C1 segment of cervical spinal cord (tissue), 14 donors: ENCODE measurements at regions not wholly inside any gene's neighbourhood (a gene's known extent, or its start where the extent isn't known, plus 50 kb on each side); places are given as distances from the start of the nearest gene placed in this dataset.

ENCODE experiments used
- DNase-seq, 14 donors: peaks; one replicate each; lab custom pipeline; 2025; lab: John Stamatoyannopoulos, UW

DNA sequence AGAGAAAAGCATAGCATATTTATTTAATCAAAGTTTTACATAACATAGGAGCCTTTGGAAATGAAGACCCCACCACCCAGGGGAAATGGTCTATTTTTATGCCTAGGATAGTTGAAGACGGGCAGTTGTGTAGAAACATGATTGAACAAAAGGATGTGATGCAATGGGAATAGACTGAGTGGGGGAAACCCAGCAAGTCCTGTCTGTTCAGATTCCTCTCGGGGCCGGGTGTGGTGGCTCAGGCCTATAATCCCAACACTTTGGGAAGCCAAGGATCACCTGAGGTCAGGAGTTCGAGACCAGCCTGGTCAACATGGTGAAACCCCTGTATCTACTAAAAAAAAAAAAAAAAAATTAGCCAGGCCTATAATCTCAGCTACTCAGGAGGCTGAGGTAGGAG lies 298.3 kb downstream of the MATN1 start:
- no peak for DNase-seq

DNA sequence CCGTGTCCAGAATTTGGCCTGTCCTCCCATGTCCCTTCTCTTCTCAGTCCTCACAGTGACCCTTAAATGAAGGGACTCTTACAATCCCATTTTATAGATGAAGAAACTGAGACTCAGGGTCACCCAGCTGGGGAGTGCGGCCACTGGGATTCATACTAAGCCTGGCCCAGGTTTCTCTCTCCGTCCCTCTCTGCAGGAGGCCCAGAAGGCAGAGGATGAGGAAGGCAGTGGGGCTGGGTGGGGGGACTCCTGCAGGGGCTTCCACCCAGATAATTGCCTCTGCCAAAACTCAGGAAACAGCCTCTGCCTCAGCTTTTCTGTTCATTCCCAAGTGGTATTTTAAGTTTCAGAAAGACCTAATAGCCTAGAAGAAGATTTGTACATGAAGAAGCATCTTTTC lies 299.8 kb downstream of the MATN1 start:
- DNase-seq: no peak

DNA sequence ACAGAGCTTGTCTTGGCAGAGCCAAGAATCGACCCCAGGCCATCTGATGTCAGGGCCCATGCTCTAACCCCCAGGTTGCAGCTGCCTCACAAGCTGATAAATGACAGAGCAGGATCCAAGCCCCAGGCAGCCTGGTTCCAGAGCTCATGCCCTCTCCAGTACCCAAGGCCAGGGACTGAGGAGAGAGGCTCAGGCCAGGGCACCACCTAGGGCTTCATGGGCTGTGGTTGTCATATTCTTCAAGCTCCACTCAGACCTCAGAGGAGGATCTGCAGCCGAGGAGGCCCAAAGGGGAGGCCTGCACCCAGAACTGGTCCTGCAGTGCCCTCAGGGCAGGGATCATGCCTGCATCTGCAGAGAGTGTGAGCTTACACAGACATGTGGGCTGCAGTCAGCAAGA lies 301.1 kb downstream of the MATN1 start:
- DNase-seq: no peak

DNA sequence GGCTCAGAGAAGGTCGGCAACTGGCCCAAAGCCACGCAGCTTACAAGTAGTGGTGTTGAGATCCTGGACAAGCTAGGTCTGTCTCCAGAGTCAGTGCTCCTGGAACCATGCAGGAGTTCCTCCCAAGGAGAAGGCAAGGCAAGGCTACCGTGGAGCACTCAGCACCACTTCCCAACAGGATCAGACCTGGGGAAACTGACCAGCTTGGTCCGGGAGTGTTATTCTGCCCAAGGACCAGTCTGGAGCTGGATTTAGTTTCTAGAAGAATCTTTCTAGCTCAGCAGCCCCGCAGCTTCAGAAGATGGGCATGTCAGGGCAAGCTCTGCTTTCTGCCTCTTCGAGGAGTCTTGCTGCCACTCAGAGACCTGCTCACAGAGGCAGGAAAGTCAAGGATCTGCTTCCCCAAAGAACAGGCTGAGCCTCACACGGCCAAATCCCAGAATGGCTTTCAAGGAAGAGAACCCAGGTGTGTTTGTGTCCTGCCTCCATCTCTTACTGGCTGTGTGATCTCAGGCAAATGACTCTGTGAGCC lies 302.8 kb downstream of the MATN1 start:
- DNase-seq: no peak

DNA sequence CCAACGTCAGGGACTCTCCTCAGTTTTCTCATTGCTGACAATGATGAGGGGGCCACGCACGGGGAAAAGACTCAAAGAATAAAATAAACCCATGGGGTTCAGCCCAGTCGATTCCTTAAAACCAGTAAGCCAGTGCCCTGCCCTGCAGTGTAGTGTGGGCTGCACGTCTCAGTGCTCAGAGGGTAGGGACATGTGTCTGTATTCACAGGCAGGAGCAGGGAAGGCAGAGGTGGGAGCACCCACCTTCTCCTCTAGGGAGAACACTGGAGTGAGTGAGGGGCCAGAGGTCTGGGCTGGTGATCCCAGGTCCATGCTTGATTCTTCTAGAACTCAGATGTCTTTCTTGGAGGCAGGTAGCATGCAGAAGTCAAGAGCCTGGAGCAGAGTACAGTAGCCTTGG lies 303.6 kb downstream of the MATN1 start:
- DNase-seq: no peak

DNA sequence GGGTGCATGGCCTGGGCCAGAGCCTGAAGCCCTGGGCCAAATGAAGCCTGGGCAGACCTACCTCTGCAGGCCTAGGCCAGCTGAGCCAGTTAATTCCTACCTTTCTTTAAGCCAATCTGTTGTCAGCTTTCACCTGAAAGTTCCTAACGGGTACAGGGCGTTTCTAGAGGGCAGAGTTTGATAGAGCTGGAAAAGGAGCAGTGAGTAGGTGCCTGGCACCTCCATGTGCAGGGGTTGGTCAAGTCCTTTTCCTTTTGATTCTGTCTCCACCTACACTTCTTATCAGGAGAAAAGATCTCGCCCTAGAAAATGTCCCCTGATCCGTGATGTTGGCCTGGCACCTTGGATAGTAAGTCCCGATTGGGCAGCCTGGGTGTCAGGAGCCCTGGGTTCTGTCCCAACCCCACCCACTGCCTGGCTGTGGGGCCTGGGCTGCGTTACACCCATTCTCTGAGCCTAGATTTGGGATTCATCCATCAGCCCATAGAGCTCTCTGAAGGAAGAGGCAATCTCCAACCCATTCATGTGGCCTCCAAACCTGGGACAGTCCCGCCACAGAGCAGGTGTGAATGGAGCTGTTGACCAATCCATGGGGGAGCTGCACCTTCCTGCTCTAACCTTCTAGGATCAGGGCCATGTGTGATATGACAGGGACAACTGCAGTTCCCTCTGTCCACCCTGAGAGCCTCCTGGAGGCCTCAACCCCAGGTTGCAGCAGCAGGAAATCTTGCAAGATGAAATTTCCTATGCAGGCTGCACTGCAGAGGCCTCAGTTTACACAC lies 304.3 kb downstream of the MATN1 start:
- DNase-seq: no peak

DNA sequence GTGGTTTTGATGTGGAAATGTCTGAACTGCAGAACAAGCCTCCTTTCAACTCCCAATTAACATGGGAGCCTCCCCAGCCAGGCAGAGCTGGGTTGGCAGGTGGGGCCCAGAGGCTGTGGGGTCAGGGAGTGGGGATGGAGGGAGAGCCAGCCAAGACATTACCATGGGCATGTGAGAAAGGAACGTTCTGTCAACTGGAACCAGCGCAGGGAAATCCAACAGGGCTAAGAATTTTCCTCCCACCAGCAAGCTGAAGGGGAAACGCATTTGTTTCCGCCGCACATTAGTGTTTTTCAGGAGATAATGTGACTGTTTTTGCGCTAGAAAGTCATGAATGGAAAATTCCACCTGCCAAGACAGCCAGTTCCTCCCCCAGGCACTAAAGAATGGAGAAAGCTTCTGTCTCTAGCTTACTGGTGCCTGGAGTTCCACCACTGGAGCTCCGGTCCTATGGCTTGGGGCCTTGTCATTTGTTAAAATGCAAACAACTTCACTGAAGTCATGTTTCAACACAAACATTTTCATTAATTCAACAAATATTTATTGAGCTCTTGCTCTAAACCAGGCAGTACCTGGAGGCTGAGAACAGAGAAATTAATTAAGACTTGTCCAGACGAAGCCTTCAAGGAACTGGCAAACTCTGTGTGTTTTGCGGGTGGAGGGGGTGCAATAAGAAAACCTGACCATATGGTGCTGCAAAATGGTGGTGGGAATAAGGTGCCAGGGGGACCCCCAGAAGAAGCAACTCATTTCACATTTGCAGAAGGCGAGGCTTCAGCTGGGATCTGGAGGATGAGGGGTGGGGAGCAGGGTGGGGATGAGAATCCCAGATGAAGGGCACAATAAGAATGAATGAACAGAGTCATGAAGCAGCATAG lies 305.1 kb downstream of the MATN1 start:
- no peak for DNase-seq

DNA sequence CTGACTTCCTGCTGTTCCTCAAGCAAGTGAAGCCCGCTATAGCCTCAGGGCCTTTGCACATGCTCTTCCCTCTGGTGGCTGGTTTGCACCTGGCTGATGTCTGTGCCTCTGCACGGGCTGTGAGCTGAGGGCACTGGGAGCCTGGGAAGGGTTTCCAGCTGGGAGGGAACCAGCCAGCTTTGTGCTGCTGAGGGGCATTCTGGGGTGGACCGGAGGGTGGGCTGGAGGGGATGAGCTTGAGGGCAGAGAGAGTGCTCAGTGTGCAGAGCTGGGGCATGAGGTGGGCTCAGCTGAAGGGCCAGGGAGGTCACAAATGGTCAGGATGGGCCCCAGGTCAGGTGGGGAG lies 305.7 kb downstream of the MATN1 start:
- no peak for DNase-seq

DNA sequence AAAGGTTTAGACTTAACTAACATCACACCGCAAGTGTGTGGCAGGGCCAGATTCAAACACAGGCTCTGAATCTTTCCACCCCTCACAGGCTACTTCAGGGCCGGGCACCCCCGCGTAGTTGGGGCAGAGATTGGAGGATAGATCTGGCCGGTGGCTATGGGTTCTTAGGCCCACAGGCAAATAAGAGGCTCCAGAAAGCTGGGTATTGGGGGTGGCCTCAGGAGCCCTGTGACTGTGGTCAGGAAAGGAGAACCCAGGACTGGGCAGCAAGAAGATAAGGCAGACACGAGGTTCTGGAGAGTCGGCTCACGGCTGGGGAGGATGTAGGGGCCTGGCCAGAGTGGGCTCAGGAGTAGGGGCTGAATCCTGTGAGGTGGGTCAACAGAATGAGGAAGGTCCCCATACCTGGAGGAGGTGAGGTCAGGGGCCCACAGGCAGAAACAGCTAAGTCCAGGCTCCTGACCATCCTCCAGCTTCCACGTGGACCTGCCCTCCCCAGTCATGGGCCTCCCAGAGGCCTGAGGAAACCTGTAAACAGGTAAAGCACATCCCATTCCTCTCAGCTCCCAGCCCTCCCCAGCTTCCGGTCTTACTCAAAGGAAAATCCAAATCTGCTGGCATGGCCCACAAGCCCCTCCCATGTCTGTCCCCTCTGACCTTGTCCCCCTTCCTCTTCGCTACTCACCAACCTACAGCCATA lies 306.2 kb downstream of the MATN1 start:
- no peak for DNase-seq

DNA sequence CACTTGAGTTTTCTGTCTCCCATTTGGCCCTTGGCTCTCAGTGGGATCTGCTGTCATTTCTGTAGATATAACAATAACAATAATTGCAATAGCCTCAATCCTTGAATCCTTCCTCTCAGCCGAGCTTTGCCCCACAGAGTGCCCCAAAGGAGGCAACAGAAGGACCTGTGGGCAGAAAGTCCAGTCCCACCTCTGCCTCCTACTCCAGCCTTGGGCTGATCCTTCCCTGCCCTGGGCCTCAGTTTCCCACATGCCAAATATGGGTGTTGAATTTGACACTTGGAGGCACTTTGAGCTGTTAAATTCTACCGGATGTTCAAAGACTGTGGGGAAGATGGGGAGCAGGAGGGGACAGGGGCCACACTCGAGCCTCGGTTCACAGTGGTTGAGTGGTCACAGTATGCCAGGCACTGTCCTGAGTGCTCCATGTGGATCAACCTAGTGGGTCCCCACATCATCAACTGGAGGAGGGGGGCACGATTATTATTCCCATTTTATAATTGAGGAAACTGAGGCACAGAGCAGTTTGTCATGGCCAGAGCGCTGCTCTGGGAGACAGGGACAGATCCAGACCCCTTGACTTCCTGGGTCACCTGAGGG lies 307.1 kb downstream of the MATN1 start:
- no peak for DNase-seq

DNA sequence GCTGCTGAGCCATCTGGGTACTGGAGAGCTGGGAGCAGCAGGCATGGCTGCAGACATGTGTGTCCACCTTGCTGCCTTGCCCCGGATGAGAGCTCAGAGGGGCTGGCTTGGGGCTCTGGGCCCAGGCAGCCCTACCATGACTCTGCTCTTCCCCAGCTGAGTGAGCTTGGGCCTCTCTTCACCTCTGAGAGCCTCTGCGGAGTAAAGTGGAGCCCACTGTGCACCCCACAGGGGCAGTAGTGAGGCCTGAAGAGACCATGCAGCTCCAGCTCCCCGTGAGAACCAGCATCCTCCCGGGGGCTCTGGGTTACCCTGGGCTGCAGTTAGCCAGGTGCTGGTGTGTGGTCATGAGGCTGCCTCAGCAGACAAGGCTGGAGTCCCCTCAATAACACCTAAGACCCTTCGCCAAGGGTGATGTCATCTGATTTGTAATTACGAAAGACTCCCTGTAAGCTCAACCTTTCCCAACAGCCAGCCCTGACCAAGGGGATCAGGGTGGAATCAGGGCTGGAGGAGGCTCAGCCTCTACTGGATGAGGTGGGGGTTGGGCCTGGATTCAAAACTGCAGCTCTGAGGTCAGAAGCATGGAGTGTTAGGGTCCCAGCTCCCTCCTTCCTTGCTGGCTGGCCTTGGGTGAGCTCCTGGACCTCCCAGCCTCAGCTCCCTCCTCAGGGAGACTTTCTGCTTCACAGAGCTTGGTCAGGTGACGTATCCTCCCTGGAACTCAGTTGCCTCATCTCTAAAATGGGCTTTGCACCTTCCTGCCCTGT lies 308.0 kb downstream of the MATN1 start:
- DNase-seq: no peak

DNA sequence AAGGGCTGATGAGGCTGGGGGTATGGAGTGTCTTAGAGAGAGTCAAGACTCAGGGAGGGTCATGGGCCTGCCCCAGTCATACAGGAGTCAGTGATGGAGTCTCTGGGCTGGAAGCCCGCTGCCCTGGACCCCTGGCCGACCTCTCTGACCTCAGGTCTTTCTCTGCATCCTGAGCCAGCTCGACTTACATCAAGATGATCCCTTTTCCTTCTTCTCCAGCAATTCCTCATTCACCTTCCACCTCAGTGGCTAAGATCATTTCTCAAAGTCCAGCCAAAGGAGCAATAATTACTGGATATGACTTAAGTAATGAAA lies 308.6 kb downstream of the MATN1 start:
- DNase-seq: no peak

DNA sequence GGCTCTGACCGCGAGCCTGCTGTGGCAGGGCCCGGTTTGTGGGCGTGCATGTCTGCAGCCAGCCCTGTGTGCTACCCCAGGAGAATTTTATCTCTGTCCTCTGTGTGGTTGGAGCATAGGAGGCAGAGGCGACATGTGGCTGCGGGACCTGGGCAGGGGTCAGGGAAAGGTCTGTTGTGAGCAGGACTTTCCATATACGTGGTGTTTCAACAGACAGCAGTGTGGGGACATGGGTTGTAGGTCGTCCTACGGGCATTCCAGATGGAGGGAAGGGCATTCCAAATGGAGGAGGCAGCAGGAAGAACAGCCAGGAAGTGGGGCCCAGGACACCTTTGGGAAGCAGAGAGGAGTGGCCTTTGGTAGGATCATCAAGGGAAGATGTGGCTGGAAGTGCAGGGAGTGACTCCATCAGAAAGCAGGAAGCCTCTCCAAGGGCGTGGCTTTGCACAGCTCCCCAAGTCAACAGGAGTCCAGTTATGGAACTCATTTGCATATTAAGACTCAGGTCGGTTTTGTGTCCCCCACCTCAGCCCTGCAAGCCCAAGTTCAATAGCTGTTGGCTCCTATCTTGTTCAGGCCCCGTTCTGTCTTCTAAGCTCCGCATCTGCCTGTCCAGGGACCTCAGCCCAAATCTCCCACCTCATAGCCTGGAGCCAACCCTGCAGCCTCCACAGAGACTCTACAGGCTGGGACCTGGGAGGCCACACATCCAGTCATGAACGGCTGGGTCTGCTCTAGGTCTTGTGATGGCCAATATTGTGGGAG lies 309.1 kb downstream of the MATN1 start:
- DNase-seq: no peak

DNA sequence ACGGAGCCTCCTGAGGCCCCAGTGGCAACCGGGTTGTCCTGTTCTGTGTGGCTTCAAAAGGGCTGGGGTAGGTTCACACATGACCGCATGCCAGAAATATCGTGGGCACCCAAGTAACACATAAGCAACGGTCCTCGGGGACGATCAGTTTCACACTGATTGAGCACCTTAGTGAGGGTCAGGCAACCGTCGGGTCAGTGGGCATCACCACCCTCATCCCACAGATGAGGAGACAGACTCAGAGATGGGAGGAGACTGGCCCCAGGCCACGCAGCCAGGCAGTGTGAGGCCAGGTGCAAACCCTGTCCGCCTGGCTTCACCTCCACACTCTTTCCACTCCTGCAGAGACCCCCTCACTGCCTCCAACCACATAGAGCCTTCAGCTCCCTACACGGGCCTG lies 309.8 kb downstream of the MATN1 start:
- no peak for DNase-seq

DNA sequence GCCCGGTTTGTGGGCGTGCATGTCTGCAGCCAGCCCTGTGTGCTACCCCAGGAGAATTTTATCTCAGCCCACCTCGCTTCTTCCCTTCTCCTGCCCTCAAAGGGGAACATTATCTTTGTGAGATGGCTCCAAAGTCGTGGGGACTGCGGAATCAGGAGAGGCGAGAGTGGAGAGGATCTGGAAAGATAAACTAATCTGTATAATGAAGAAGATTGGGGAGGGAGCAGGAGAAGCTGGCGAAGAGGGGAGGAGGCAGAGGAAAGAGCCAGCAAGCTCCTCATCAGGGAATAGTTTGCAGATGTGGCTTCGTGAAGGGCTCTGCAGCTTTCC lies 310.3 kb downstream of the MATN1 start:
- no peak for DNase-seq

DNA sequence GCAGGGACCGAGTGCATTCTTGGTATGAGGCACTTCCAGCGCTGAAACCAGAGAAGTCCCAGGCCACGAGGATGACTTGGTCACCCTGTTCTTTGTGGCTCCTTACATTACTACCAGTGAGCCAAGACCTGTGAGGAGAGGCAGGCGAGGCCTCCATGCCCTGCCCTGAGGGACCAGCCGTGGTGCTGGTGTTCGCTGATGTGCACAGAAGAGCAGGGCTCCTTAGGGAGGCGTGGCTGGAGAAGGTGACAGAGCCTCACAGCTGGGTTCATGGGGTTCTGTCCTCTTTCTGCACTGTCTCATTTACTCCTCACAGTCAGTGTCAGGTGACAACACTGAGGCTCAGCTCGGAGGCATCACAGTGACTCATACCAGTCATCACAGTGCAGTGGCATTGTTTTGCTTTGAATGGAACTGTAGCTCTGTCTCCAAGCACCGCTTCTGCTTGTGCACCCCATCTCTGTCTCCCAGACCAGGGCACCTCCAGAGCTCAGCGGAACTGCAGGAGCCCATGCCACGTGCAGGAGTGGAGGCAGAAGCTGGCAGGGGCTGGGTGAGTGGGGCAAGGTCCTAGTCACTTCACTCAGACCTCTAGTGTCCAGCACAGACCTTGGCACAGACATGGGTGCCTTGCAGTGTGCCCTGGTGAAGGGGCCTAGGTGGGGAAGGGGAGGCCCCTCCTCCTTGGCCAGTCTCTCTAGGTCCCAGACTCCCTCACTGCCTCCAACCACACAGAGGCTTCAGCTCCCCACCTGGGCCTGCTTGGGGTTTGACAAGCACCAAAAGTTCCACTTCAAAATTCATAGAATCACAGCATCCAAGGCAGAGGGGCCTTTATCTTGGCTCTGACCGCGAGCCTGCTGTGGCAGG lies 310.9 kb downstream of the MATN1 start:
- DNase-seq: no peak

DNA sequence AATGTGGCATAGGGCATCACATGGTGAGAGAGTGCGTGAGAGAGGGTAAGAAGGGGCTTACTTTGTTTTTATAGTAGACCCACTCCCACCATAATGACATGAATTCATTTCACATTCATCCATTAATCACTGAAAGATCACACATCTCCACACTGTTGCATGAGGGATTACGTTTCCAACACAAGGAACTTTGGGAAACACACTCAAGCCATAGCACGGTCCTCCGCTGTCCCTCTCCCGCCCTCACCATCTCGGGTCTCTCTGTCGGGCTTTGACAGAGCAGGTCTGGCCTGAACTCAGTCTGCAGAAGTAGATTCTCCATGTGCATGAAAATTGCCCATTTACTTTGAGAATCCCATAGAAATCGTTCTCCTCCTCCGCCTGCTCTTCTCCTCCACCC lies 312.2 kb downstream of the MATN1 start:
- no peak for DNase-seq

DNA sequence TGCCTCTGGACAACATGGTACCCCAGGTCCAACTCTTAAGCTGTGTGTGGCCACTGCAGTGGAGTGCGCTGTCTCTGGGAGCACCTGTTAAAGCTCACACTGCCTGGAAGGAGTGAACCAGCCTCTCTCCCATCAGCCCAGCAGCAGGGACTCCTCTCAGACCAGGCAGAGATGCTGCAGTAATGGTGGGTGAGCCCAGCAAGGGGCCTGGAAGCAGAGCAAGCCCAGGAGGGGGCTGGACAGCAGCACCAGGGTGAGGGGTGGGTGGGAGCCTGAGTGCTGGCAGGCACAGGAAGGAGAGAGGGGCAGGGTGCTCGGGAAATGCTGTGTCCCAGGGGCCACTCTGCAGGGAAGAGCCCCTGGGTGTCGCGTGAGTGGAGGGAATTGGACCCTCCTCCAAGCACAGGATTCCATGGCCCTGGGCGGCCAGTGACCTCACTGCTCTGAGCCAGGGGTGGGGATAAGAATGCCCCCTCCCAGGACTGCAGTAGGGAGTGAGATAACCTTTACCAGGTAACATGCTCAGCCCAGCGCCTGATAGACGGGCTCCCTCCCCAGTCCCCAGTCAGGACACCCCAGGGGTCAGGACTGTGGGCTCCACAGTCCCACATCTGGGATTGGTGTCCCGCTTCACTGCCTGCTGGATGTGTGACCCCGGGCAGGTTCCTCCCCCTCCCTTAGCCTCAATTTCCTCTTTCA lies 313.1 kb downstream of the MATN1 start:
- no peak for DNase-seq
